Upper lobe of left lung (tissue), 4 donors: ENCODE measurements at regions not wholly inside any gene's neighbourhood (a gene's known extent, or its start where the extent isn't known, plus 50 kb on each side); places are given as distances from the start of the nearest gene placed in this dataset.

Experiments
- CTCF ChIP-seq, 6 experiments: fragments of 450-650 bp in 4 of 6; fragments of 200-600 bp in 2 of 6; sonication (generic) in 2 of 6; IDR thresholded peaks; one replicate each; pipeline ENCODE4 v1.5.1; 2016 to 2019; ENCODE audit warnings: antibody characterized with exemption in 6 of 6
- EP300 ChIP-seq, 4 donors: sonication (generic); formaldehyde crosslinking; IDR thresholded peaks; one replicate each; pipeline ENCODE4 v1.5.1; 2017; ENCODE audit warnings: antibody characterized with exemption in 4 of 4, control low read depth in 2 of 4
- POLR2A ChIP-seq, 4 donors: fragments of 450-650 bp; IDR thresholded peaks; one replicate each; pipeline ENCODE4 v1.5.1; 2016 to 2017; ENCODE audit warnings: antibody characterized with exemption in 4 of 4, mild to moderate bottlenecking in 2 of 4
- POLR2AphosphoS5 ChIP-seq, 2 donors: sonication (generic); formaldehyde crosslinking; IDR thresholded peaks; one replicate each; pipeline ENCODE4 v1.5.1; 2017; ENCODE audit warnings: antibody characterized with exemption in 2 of 2

- TF ChIP-seq CTCF (IDR thresholded peaks at IDR 0.05): no peak
- TF ChIP-seq EP300 (IDR thresholded peaks at IDR 0.05): no peak
- TF ChIP-seq POLR2A (IDR thresholded peaks at IDR 0.05): no peak
- no peak for TF ChIP-seq POLR2AphosphoS5 (IDR thresholded peaks at IDR 0.05)
Observed at GRCh38 chr7:110595694-110596093, 495.2 kb upstream of the LRRN3 start.
